K562 (cell line): ENCODE measurements at regions not wholly inside any gene's neighbourhood (a gene's known extent, or its start where the extent isn't known, plus 50 kb on each side); places are given as distances from the start of the nearest gene placed in this dataset.

Experiments used
- ATAC-seq: fragments of 200-7000 bp; cut with Tn5 transposase; 3 replicates; pipeline ENCODE4 v1.9.1; 2020; ENCODE audit warnings: moderate library complexity
- BruUV-seq: library from RNA; stranded (reverse); fragments of 400-500 nt; replicated peaks from 2 replicates; lab custom pipeline; 2021; lab: Mats Ljungman, UMichigan
- CTCF ChIA-PET: fragments of 300-600 bp; formaldehyde crosslinking; extraction: SDS; loops from one replicate; lab custom pipeline; 2021; ENCODE audit warnings: low intra/inter-chr PET ratio; lab: Yijun Ruan, JAX
- POLR2A ChIA-PET: fragments of 300-600, 350-650 bp; sonication (Branson Sonifier 250); formaldehyde crosslinking; extraction: SDS; loops from one replicate; lab custom pipeline; 2021; ENCODE audit warnings: antibody characterized with exemption, inconsistent platforms; lab: Yijun Ruan, JAX
- DNase-seq, 4 experiments: peaks; one replicate each; pipeline versions ENCODE4 v3.0.0 to v3.0.0-alpha.2; 2011 to 2018; ENCODE audit warnings: low spot score in 3 of 4, mixed read lengths in 3 of 4; ENCODE audit errors: extremely low read depth in 1 of 4
- FAIRE-seq: peaks from 2 replicates; lab custom pipeline; 2011; peaks lifted over from hg19 to GRCh38; lab: Jason Lieb, UNC
- H2AFZ ChIP-seq: 2 replicates; pipeline ENCODE4 v1.6.0; 2011; ENCODE audit warnings: low read depth, low read length, control low read depth, inconsistent platforms
- H3K27ac ChIP-seq: fragments of 200-600 bp; 3 replicates; pipeline ENCODE4 v1.8.0; 2011; ENCODE audit warnings: low read depth, mild to moderate bottlenecking, control low read depth, inconsistent platforms, low read length, moderate library complexity, mixed read lengths; ENCODE audit errors: extremely low read depth
- H3K27me3 ChIP-seq, 2 experiments: fragments of 300-600 bp in 1 of 2; 2 replicates in 1 of 2; 3 replicates in 1 of 2; pipeline versions ENCODE4 v1.6.0 to v1.8.0; 2011; ENCODE audit warnings: inconsistent platforms in 2 of 2, low read length in 2 of 2, mild to moderate bottlenecking in 1 of 2, mixed read lengths in 1 of 2, moderate library complexity in 1 of 2; ENCODE audit not compliant: control insufficient read depth in 2 of 2, insufficient read depth in 2 of 2
- H3K36me3 ChIP-seq: fragments of 300-600 bp; 3 replicates; pipeline ENCODE4 v1.8.0; 2011; ENCODE audit warnings: mild to moderate bottlenecking, low read length, inconsistent platforms; ENCODE audit not compliant: control insufficient read depth, insufficient read depth
- H3K4me1 ChIP-seq, 2 experiments: fragments of 200-600 bp in 1 of 2; replicated peaks in 1 of 2; 2 replicates in 1 of 2; 3 replicates in 1 of 2; pipeline versions ENCODE4 v1.5.1 to v1.8.0; 2011; ENCODE audit warnings: inconsistent platforms in 2 of 2, low read length in 2 of 2, mild to moderate bottlenecking in 1 of 2, mixed read lengths in 1 of 2, moderate library complexity in 1 of 2; ENCODE audit not compliant: control insufficient read depth in 2 of 2, insufficient read depth in 2 of 2
- H3K4me2 ChIP-seq: 2 replicates; pipeline ENCODE4 v1.6.1; 2011; ENCODE audit warnings: low read length, control low read depth, inconsistent platforms, mixed read lengths; ENCODE audit not compliant: insufficient read depth
- H3K4me3 ChIP-seq: fragments of 200-600 bp; sonication (generic), shearing (Covaris generic); 2 replicates; pipeline ENCODE4 v1.5.1; 2016; ENCODE audit warnings: control low read depth, inconsistent platforms
- H3K79me2 ChIP-seq: fragments of 200-600 bp; 3 replicates; pipeline ENCODE4 v1.8.0; 2011; ENCODE audit warnings: low read length, inconsistent platforms; ENCODE audit not compliant: control insufficient read depth, insufficient read depth
- H3K9ac ChIP-seq, 2 experiments: 2 replicates each; pipeline versions ENCODE4 v1.6.0 to v1.6.1; 2011; ENCODE audit warnings: low read depth in 2 of 2, low read length in 2 of 2, control low read depth in 1 of 2, inconsistent platforms in 1 of 2, mild to moderate bottlenecking in 1 of 2, mixed read lengths in 1 of 2; ENCODE audit not compliant: insufficient read depth in 1 of 2
- H3K9me1 ChIP-seq: one replicate; pipeline ENCODE4 v1.6.0; 2011; ENCODE audit warnings: inconsistent platforms, mild to moderate bottlenecking, low read length, moderate library complexity; ENCODE audit not compliant: control insufficient read depth, insufficient read depth
- H3K9me3 ChIP-seq: replicated peaks from 2 replicates; pipeline ENCODE4 v1.5.1; 2011; ENCODE audit warnings: low read depth, low read length, inconsistent platforms; ENCODE audit not compliant: control insufficient read depth, insufficient read depth
- H4K20me1 ChIP-seq: replicated peaks from 2 replicates; pipeline ENCODE4 v1.6.1; 2011; ENCODE audit warnings: low read length, inconsistent platforms, mixed read lengths; ENCODE audit not compliant: control insufficient read depth, insufficient read depth
- CLOCK ChIP-seq: fragments of 250-450 bp; sonication (Bioruptor Pico); IDR thresholded peaks from 2 replicates; pipeline ENCODE4 v1.4.0; 2020; ENCODE audit warnings: mild to moderate bottlenecking, moderate library complexity, borderline replicate concordance
- CREB3L1 ChIP-seq: fragments of 450-650 bp; IDR thresholded peaks from 2 replicates; pipeline ENCODE4 v1.6.1; 2014; ENCODE audit warnings: low read depth, mild to moderate bottlenecking, moderate library complexity, borderline replicate concordance
- DNMT1 ChIP-seq: fragments of 450-650 bp; IDR thresholded peaks from 2 replicates; pipeline ENCODE4 v1.6.1; 2016; ENCODE audit warnings: antibody characterized with exemption, mild to moderate bottlenecking
- FOXK1 ChIP-seq: sonication (generic); formaldehyde crosslinking; IDR thresholded peaks from 2 replicates; pipeline ENCODE4 v1.8.0; 2022; ENCODE audit warnings: missing genetic modification reagents, mild to moderate bottlenecking, borderline replicate concordance
- HMGN3 ChIP-seq: IDR thresholded peaks from 2 replicates; pipeline ENCODE4 v1.6.1; 2011; ENCODE audit warnings: borderline replicate concordance, low read depth, mild to moderate bottlenecking, mixed read lengths, low read length; ENCODE audit not compliant: insufficient read length; ENCODE audit errors: extremely low read depth
- HNRNPK ChIP-seq: fragments of 200-400 bp; formaldehyde crosslinking; IDR thresholded peaks from one replicate; pipeline ENCODE4 v1.6.1; 2018; ENCODE audit warnings: mild to moderate bottlenecking, low read depth, low read length; ENCODE audit not compliant: poor library complexity, severe bottlenecking
- HSF4 ChIP-seq: fragments of 250-450 bp; sonication (Bioruptor Pico); IDR thresholded peaks from 2 replicates; pipeline ENCODE4 v2.1.2; 2022; ENCODE audit warnings: mild to moderate bottlenecking, moderate library complexity, borderline replicate concordance
- MCM2 ChIP-seq: fragments of 450-650 bp; IDR thresholded peaks from 2 replicates; pipeline ENCODE4 v1.6.1; 2017; ENCODE audit warnings: low read depth, mild to moderate bottlenecking
- NFIX ChIP-seq: fragments of 250-450 bp; sonication (Bioruptor Pico); IDR thresholded peaks from 2 replicates; pipeline ENCODE4 v1.4.0; 2020; ENCODE audit warnings: low read depth, mild to moderate bottlenecking, moderate library complexity
- PHB ChIP-seq: fragments of 250-450 bp; sonication (Bioruptor Pico); IDR thresholded peaks from 2 replicates; pipeline ENCODE4 v1.5.0; 2021
- PYGO2 ChIP-seq: fragments of 450-650 bp; IDR thresholded peaks from 2 replicates; pipeline ENCODE4 v1.6.1; 2016; ENCODE audit warnings: mild to moderate bottlenecking, missing genetic modification characterization, moderate library complexity, missing compliant biosample characterization
- RREB1 ChIP-seq: fragments of 250-450 bp; sonication (Bioruptor Pico); IDR thresholded peaks from 2 replicates; pipeline ENCODE4 v1.4.0; 2020
- SIRT6 ChIP-seq: IDR thresholded peaks from one replicate; pipeline ENCODE4 v1.6.1; 2012; ENCODE audit warnings: low read depth, mild to moderate bottlenecking, control low read depth, inconsistent platforms, low read length, moderate library complexity
- ZKSCAN3 ChIP-seq: fragments of 250-450 bp; sonication (Bioruptor Pico); IDR thresholded peaks from 2 replicates; pipeline ENCODE4 v1.4.0; 2020
- WGBS: fragments of 100-300 bp; shearing (Covaris generic); methylation state at CpG from one replicate; pipeline ENCODE4 v1.1.6; 2016; ENCODE audit warnings: low coverage, mixed read lengths; ENCODE audit not compliant: insufficient coverage; ENCODE audit errors: missing lambda C conversion rate; 5-methylcytosine and 5-hydroxymethylcytosine counted together
- in situ Hi-C: fragments of 300-500 bp; cut with MboI; formaldehyde crosslinking; loops from 4 replicates; pipeline ENCODE4 v1.15.0; 2018; ENCODE audit warnings: inconsistent platforms, mixed read lengths
- intact Hi-C: fragments of 100-400 bp; cut with micrococcal nuclease; formaldehyde crosslinking; loops from 2 replicates; pipeline ENCODE4 v1.14.2; 2022

- Histone ChIP-seq H3K27ac (no peak overlapping the region), H3K4me3 (no peak overlapping the region), H3K9ac (no peak overlapping the region), H3K9me3 (no peaks in the 10 kb centered on the region), H3K27me3 (peaks cover 4 to 10% of the 10 kb centered on the region in 2 experiments), H3K9me1 (peaks cover 4% of the 10 kb centered on the region), H3K4me1 (no peaks in the 10 kb centered on the region), H3K79me2 (no peaks in the 10 kb centered on the region), H3K36me3 (no peaks in the 10 kb centered on the region), H2AFZ (no peak overlapping the region), H4K20me1 (no peaks in the 10 kb centered on the region; the same call in 1 of the 2 replicates), H3K4me2 (no peak overlapping the region)
- no TSS peak for BruUV-seq
- WGBS = 0% methylated on average over 4 of the region's 4 CpGs
- DNase-seq = no peak
- ChIA-PET POLR2A (interaction anchor here (0.6 to 0.7 kb wide), 2 partner anchors 188 to 265 kb away, joined by 3 read pairs; no protein-coding TSS in a partner anchor), CTCF (no interaction called here)
- FAIRE-seq = no peak
- intact Hi-C loops (no loop called here), in situ Hi-C loops (no loop called here)
- no peak for ATAC-seq
- TF ChIP-seq HSF4 (CRISPR knock-in tag) (no peak), NFIX (no peak), PYGO2 (tag) (no peak), ZKSCAN3 (CRISPR knock-in tag) (no peak), DNMT1 (no peak), HMGN3 (no peak), PHB (no peak), SIRT6 (no peak), CREB3L1 (no peak), CLOCK (CRISPR knock-in tag) (no peak), FOXK1 (CRISPR knock-in tag) (no peak), HNRNPK (no peak), MCM2 (no peak), RREB1 (CRISPR knock-in tag) (no peak)
These were observed 363.1 kb downstream of the RPS24 start for GRCh38 chr10:78396754-78397153.
